KOPT-K1 (cell line): ENCODE measurements at regions not wholly inside any gene's neighbourhood (a gene's known extent, or its start where the extent isn't known, plus 50 kb on each side); places are given as distances from the start of the nearest gene placed in this dataset.

Source experiments
- H3K27ac ChIP-seq: fragments of 200-600 bp; sonication (generic); 2 replicates; pipeline ENCODE4 v1.5.1; 2016; ENCODE audit warnings: antibody characterized with exemption, mild to moderate bottlenecking, low read depth, low read length; ENCODE audit not compliant: poor library complexity, severe bottlenecking
- H3K36me3 ChIP-seq: fragments of 200-600 bp; sonication (generic); 2 replicates; pipeline ENCODE4 v1.5.1; 2017; ENCODE audit warnings: antibody characterized with exemption, mild to moderate bottlenecking, low read length, moderate library complexity; ENCODE audit not compliant: insufficient read depth
- H3K9me3 ChIP-seq: fragments of 200-600 bp; sonication (generic); 2 replicates; pipeline ENCODE4 v1.5.1; 2017; ENCODE audit warnings: antibody characterized with exemption, low read length, mild to moderate bottlenecking; ENCODE audit not compliant: insufficient read depth, poor library complexity, severe bottlenecking

- Histone ChIP-seq H3K36me3 (no peaks in the 10 kb centered on the region), H3K9me3 (no peaks in the 10 kb centered on the region), H3K27ac (no peak overlapping the region)
Observed at GRCh38 chr11:127071606-127072005, 71.0 kb upstream of the KIRREL3 start.

GRCh38 chr11:127070808-127071207 lies 70.2 kb upstream of the KIRREL3 start:
- H3K9me3 ChIP-seq: no peaks in the 10 kb centered on the region
- no peaks in the 10 kb centered on the region for H3K36me3 ChIP-seq
- no peak overlapping the region for H3K27ac ChIP-seq

- H3K9me3 ChIP-seq: no peaks in the 10 kb centered on the region
- no peaks in the 10 kb centered on the region for H3K36me3 ChIP-seq
- H3K27ac ChIP-seq: no peak overlapping the region
Observed at GRCh38 chr11:127066401-127067090, 66.0 kb upstream of the KIRREL3 start.

GRCh38 chr11:127063241-127063640 lies 62.7 kb upstream of the KIRREL3 start:
- Histone ChIP-seq H3K9me3 (no peaks in the 10 kb centered on the region), H3K36me3 (no peaks in the 10 kb centered on the region), H3K27ac (no peak overlapping the region)

- H3K36me3 ChIP-seq: no peaks in the 10 kb centered on the region
- no peaks in the 10 kb centered on the region for H3K9me3 ChIP-seq
- no peak overlapping the region for H3K27ac ChIP-seq
Observed at GRCh38 chr11:127061947-127062346, 61.4 kb upstream of the KIRREL3 start.

- Histone ChIP-seq H3K27ac (no peak overlapping the region), H3K36me3 (no peaks in the 10 kb centered on the region), H3K9me3 (no peaks in the 10 kb centered on the region)
Observed at GRCh38 chr11:127059750-127060149, 59.2 kb upstream of the KIRREL3 start.

GRCh38 chr11:127059286-127059685 lies 58.7 kb upstream of the KIRREL3 start:
- H3K9me3 ChIP-seq: no peaks in the 10 kb centered on the region
- no peaks in the 10 kb centered on the region for H3K36me3 ChIP-seq
- no peak overlapping the region for H3K27ac ChIP-seq

- no peaks in the 10 kb centered on the region for H3K36me3 ChIP-seq
- no peaks in the 10 kb centered on the region for H3K9me3 ChIP-seq
- H3K27ac ChIP-seq: no peak overlapping the region
Observed at GRCh38 chr11:127058524-127058923, 58.0 kb upstream of the KIRREL3 start.

GRCh38 chr11:127057126-127057525 lies 56.6 kb upstream of the KIRREL3 start:
- Histone ChIP-seq H3K36me3 (no peaks in the 10 kb centered on the region), H3K9me3 (no peaks in the 10 kb centered on the region), H3K27ac (no peak overlapping the region)

- no peak overlapping the region for H3K27ac ChIP-seq
- no peaks in the 10 kb centered on the region for H3K36me3 ChIP-seq
- no peaks in the 10 kb centered on the region for H3K9me3 ChIP-seq
Observed at GRCh38 chr11:127056338-127056971, 55.9 kb upstream of the KIRREL3 start.

- Histone ChIP-seq H3K36me3 (no peaks in the 10 kb centered on the region), H3K9me3 (no peaks in the 10 kb centered on the region), H3K27ac (no peak overlapping the region)
Observed at GRCh38 chr11:127055236-127055635, 54.7 kb upstream of the KIRREL3 start.

- H3K36me3 ChIP-seq: no peaks in the 10 kb centered on the region
- H3K9me3 ChIP-seq: no peaks in the 10 kb centered on the region
- H3K27ac ChIP-seq: no peak overlapping the region
Observed at GRCh38 chr11:127054153-127054552, 53.6 kb upstream of the KIRREL3 start.

GRCh38 chr11:127052404-127052803 lies 51.8 kb upstream of the KIRREL3 start:
- Histone ChIP-seq H3K27ac (no peak overlapping the region), H3K9me3 (no peaks in the 10 kb centered on the region), H3K36me3 (no peaks in the 10 kb centered on the region)
